ENCODE measurements at regions not wholly inside any gene's neighbourhood (a gene's known extent, or its start where the extent isn't known, plus 50 kb on each side); places are given as distances from the start of the nearest gene placed in this dataset.

DNA sequence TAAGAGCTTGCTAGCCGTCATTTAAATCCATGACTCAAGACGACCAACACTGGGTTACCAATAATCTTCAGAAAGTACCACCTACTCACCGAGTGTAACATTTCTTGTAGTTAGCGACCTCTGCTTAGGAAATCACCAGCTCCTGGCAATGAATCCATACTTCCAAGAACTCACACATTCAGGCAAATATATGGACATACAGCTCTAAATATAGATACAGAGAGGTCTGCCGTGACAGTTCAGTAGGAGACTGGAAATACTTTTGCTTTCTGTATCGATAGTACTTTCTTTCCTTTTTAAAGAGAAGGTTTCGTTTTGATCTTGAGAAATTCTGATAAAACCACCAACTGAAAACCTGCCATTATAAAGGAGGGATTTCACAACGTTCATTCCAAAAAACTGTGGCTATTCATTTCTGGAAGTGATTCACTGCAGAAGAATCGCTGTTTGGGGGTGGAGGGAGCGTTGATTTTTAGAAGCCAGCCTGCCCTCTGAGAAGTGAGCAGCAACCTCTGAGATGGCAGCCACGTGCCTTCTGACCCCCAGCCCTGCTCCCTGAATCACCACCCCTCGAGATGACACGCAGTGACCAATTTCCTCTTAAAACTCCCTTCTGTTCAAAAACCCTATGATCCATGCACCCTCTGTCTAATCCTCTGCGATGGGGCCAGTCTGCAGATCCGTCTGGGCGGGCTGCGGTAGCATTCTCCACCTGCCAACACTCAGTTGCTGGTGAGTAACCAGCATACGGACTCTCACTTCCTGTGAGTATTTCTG lies 179.0 kb upstream of the KLF14 start:
- H3K9ac ChIP-seq (ENCODE audit: insufficient read depth, low read length) = peak overlapping the region; percentile 89
- peaks cover 9% of the 10 kb centered on the region for H3K36me3 ChIP-seq (ENCODE audit: control insufficient read depth, insufficient read depth, low read length)
- no peaks in the 10 kb centered on the region for H3K9me3 ChIP-seq (ENCODE audit: control insufficient read depth, insufficient read depth, low read depth, low read length)
- peak overlapping the region; percentile 83 to 97 (median 87) for H3K4me3 ChIP-seq (replicated peaks in 1 of 4; ENCODE audit: control extremely low read depth in 1 of 4, insufficient read depth in 1 of 4, low read depth in 3 of 4, low read length in 4 of 4)
- H3K4me2 ChIP-seq (ENCODE audit: extremely low read depth, insufficient read depth, low read length) = peak overlapping the region; percentile 97
- DNase-seq (ENCODE audit: low read depth in 2 of 2) = peak; percentile 98 to 99
- peaks cover 27% of the 10 kb centered on the region for H3K4me1 ChIP-seq (ENCODE audit: control insufficient read depth, extremely low read depth, insufficient read depth, low read length)
- peak overlapping the region; percentile 89 for H3K27ac ChIP-seq (ENCODE audit: insufficient read depth, low read length)
- no peaks in the 10 kb centered on the region for H3K27me3 ChIP-seq (ENCODE audit: control insufficient read depth, insufficient read depth, low read length)
- no peaks in the 10 kb centered on the region for H4K20me1 ChIP-seq (ENCODE audit: control insufficient read depth, extremely low read depth, insufficient read depth, low read length)
- peaks cover 84% of the 10 kb centered on the region for H3K79me2 ChIP-seq (ENCODE audit: control insufficient read depth, insufficient read depth, low read length)
- TF ChIP-seq, protein P1, sequence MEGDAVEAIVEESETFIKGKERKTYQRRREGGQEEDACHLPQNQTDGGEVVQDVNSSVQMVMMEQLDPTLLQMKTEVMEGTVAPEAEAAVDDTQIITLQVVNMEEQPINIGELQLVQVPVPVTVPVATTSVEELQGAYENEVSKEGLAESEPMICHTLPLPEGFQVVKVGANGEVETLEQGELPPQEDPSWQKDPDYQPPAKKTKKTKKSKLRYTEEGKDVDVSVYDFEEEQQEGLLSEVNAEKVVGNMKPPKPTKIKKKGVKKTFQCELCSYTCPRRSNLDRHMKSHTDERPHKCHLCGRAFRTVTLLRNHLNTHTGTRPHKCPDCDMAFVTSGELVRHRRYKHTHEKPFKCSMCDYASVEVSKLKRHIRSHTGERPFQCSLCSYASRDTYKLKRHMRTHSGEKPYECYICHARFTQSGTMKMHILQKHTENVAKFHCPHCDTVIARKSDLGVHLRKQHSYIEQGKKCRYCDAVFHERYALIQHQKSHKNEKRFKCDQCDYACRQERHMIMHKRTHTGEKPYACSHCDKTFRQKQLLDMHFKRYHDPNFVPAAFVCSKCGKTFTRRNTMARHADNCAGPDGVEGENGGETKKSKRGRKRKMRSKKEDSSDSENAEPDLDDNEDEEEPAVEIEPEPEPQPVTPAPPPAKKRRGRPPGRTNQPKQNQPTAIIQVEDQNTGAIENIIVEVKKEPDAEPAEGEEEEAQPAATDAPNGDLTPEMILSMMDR (conservative IDR thresholded peaks at IDR 0.05 in 1 of 2, IDR thresholded peaks at IDR 0.05 in 1 of 2; ENCODE audit: low read depth in 1 of 2, low read length in 2 of 2) = no peak
- no peak for TF ChIP-seq EZH2 (IDR thresholded peaks at IDR 0.05; ENCODE audit: low read length, missing control alignments)
- no peak overlapping the region for H2AFZ ChIP-seq (ENCODE audit: low read length)

DNA sequence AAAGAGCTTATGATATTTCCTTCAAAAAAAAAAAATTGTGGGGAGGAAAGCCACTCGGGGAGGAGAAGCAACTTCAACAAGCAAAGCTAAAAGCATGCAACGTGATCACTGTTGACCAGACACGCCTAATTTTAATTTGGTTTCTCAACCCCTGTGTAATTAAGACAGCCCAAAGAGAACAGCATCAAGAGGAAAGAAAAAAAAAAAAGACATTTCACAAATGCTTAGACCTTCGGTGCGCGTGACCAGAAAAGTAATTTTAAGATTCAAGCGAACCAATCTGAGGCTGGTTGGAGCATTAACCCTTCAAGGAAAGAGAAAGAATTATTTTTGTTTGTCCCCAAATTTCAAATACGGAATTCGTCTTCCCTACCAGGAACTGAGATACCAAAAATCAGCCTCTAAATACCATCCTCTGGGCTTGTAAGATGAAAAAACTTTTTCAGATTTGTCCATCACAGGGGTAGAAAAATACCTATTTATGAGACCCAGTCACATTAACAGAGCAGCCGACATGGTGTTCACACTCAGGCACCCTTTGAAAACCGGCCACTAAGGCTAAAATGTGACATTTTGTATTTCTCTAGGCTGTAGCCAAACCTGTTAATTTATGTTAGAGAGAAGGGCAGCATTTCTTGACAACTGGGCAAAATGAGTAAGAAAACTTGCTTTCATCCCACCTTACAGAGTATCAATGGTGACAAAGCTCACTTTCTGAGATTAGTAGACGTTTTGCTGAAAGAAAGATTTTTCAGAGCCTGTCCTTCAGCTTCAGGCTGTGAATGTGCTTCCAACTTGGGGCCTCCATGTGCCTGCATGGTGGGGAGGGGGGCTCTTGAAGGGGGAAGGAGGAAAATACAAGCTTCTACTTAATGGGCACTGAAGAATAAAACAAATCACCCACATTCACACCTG lies 179.9 kb upstream of the KLF14 start:
- Histone ChIP-seq H3K4me1 (ENCODE audit: control insufficient read depth, extremely low read depth, insufficient read depth, low read length) (peaks cover 34% of the 10 kb centered on the region), H2AFZ (ENCODE audit: low read length) (no peak overlapping the region), H3K9ac (ENCODE audit: insufficient read depth, low read length) (peak overlapping the region; percentile 64), H3K36me3 (ENCODE audit: control insufficient read depth, insufficient read depth, low read length) (peaks cover 7% of the 10 kb centered on the region), H4K20me1 (ENCODE audit: control insufficient read depth, extremely low read depth, insufficient read depth, low read length) (no peaks in the 10 kb centered on the region), H3K79me2 (ENCODE audit: control insufficient read depth, insufficient read depth, low read length) (peaks cover 85% of the 10 kb centered on the region), H3K9me3 (ENCODE audit: control insufficient read depth, insufficient read depth, low read depth, low read length) (no peaks in the 10 kb centered on the region), H3K4me3 (replicated peaks in 1 of 4; ENCODE audit: control extremely low read depth in 1 of 4, insufficient read depth in 1 of 4, low read depth in 3 of 4, low read length in 4 of 4) (peak overlapping the region; percentile 18 to 97 (median 52)), H3K27ac (ENCODE audit: insufficient read depth, low read length) (peak overlapping the region; percentile 89), H3K27me3 (ENCODE audit: control insufficient read depth, insufficient read depth, low read length) (no peaks in the 10 kb centered on the region), H3K4me2 (ENCODE audit: extremely low read depth, insufficient read depth, low read length) (peak overlapping the region; percentile 70)
- no peak for TF ChIP-seq EZH2 (IDR thresholded peaks at IDR 0.05; ENCODE audit: low read length, missing control alignments)
- TF ChIP-seq, protein P1 (conservative IDR thresholded peaks at IDR 0.05 in 1 of 2, IDR thresholded peaks at IDR 0.05 in 1 of 2; ENCODE audit: low read depth in 1 of 2, low read length in 2 of 2) = no peak
- no peak for DNase-seq (ENCODE audit: low read depth in 2 of 2)
